Upper lobe of left lung (tissue), 6 donors: ENCODE measurements at regions not wholly inside any gene's neighbourhood (a gene's known extent, or its start where the extent isn't known, plus 50 kb on each side); places are given as distances from the start of the nearest gene placed in this dataset.
"Not testable (repeated sequence)": the region's sequence is repeated elsewhere in the genome, so short reads cannot be mapped to it uniquely, and the experiment has no call there.

Experiments used
- ATAC-seq, 2 donors: fragments of 200-7000 bp; cut with Tn5 transposase; one replicate each; pipeline ENCODE4 v1.9.1; 2022; ENCODE audit warnings: mild to moderate bottlenecking in 2 of 2, moderate library complexity in 2 of 2; ENCODE audit not compliant: low FRiP score in 2 of 2
- DNase-seq, 2 donors: peaks; one replicate each; pipeline ENCODE4 v3.0.0-alpha.2; 2019 to 2020
- H3K27ac ChIP-seq, 4 donors: fragments of 200-600 bp; sonication (generic); one replicate each; pipeline ENCODE4 v1.5.1; 2016 to 2019
- H3K27me3 ChIP-seq, 4 donors: fragments of 200-600 bp; sonication (generic); one replicate each; pipeline ENCODE4 v1.5.1; 2017 to 2019
- H3K36me3 ChIP-seq, 4 donors: fragments of 200-600 bp; sonication (generic); one replicate each; pipeline ENCODE4 v1.5.1; 2016 to 2019
- H3K4me1 ChIP-seq, 4 donors: fragments of 200-600 bp; sonication (generic); one replicate each; pipeline ENCODE4 v1.5.1; 2018 to 2019
- H3K4me3 ChIP-seq, 4 donors: fragments of 200-600 bp; sonication (generic); one replicate each; pipeline ENCODE4 v1.5.1; 2017 to 2019; ENCODE audit warnings: mild to moderate bottlenecking in 2 of 4, moderate library complexity in 1 of 4
- H3K9me3 ChIP-seq, 4 donors: fragments of 200-600 bp; sonication (generic); one replicate each; pipeline ENCODE4 v1.5.1; 2018 to 2019
- CTCF ChIP-seq, 6 experiments: fragments of 450-650 bp in 4 of 6; fragments of 200-600 bp in 2 of 6; sonication (generic) in 2 of 6; IDR thresholded peaks; one replicate each; pipeline ENCODE4 v1.5.1; 2016 to 2019; ENCODE audit warnings: antibody characterized with exemption in 6 of 6
- EP300 ChIP-seq, 4 donors: sonication (generic); formaldehyde crosslinking; IDR thresholded peaks; one replicate each; pipeline ENCODE4 v1.5.1; 2017; ENCODE audit warnings: antibody characterized with exemption in 4 of 4, control low read depth in 2 of 4
- POLR2A ChIP-seq, 4 donors: fragments of 450-650 bp; IDR thresholded peaks; one replicate each; pipeline ENCODE4 v1.5.1; 2016 to 2017; ENCODE audit warnings: antibody characterized with exemption in 4 of 4, mild to moderate bottlenecking in 2 of 4
- POLR2AphosphoS5 ChIP-seq, 2 donors: sonication (generic); formaldehyde crosslinking; IDR thresholded peaks; one replicate each; pipeline ENCODE4 v1.5.1; 2017; ENCODE audit warnings: antibody characterized with exemption in 2 of 2
- WGBS, 2 donors: methylation state at CpG; one replicate each; pipeline ENCODE4 v1.1.5; 2017 to 2018; 5-methylcytosine and 5-hydroxymethylcytosine counted together
- donor health status: DM: no; HTN: no; CAD: no; lungs with moderate emphysema.
- donor health status: DM: no; HTN: yes; CAD: no; lungs with severe emphysema.

GRCh38 chr5:154642499-154643245 is 112.5 kb upstream of the LARP1 start:
- Histone ChIP-seq H3K4me3 (no peak overlapping the region), H3K27me3 (no peaks in the 10 kb centered on the region), H3K4me1 (peaks cover 4 to 10% (median 8%) of the 10 kb centered on the region in 4 donors), H3K9me3 (no peaks in the 10 kb centered on the region), H3K27ac (no peak overlapping the region), H3K36me3 (no peaks in the 10 kb centered on the region)
- WGBS, 2 donors: 66 to 78% methylated on average over 12 of the region's 12 CpGs
- TF ChIP-seq POLR2AphosphoS5 (IDR thresholded peaks at IDR 0.05) (no peak), CTCF (IDR thresholded peaks at IDR 0.05) (peak in 3 of 6 experiments; percentile 27 to 39 (median 31))
- ATAC-seq: peak in 1 of 2 donors; percentile 73
- no peak for DNase-seq

- not testable (repeated sequence) for H3K4me3 ChIP-seq, H3K36me3 ChIP-seq, ATAC-seq, H3K27me3 ChIP-seq, H3K4me1 ChIP-seq, H3K27ac ChIP-seq, DNase-seq, H3K9me3 ChIP-seq
- 40 to 50% methylated on average over 4 of the region's 4 CpGs for WGBS, 2 donors
- peak in 5 of 6 experiments; percentile 21 to 61 (median 42) for TF ChIP-seq CTCF (IDR thresholded peaks at IDR 0.05)
These were observed 114.9 kb upstream of the LARP1 start for GRCh38 chr5:154640213-154640831.

GRCh38 chr5:154636786-154637185 is 118.4 kb upstream of the LARP1 start:
- not testable (repeated sequence) for H3K27me3 ChIP-seq, H3K4me3 ChIP-seq, H3K9me3 ChIP-seq, ATAC-seq, DNase-seq, H3K36me3 ChIP-seq, H3K27ac ChIP-seq, H3K4me1 ChIP-seq
- WGBS, 2 donors: 95 to 97% methylated on average over 7 of the region's 7 CpGs

GRCh38 chr5:154636271-154636670 is 118.9 kb upstream of the LARP1 start:
- not testable (repeated sequence) for ATAC-seq, H3K4me1 ChIP-seq, H3K27me3 ChIP-seq, H3K9me3 ChIP-seq, H3K36me3 ChIP-seq, H3K27ac ChIP-seq, H3K4me3 ChIP-seq, DNase-seq
- 90% methylated on average over 12 of the region's 12 CpGs for WGBS, 2 donors

GRCh38 chr5:154633744-154634143 is 121.4 kb upstream of the LARP1 start:
- H3K4me3 ChIP-seq, H3K27me3 ChIP-seq, H3K4me1 ChIP-seq, H3K36me3 ChIP-seq, DNase-seq, ATAC-seq, H3K27ac ChIP-seq, H3K9me3 ChIP-seq: not testable (repeated sequence)
- 80 to 83% methylated on average over 4 of the region's 4 CpGs for WGBS, 2 donors

GRCh38 chr5:154631141-154631540 is 124.0 kb upstream of the LARP1 start:
- Histone ChIP-seq H3K27me3 (no peaks in the 10 kb centered on the region), H3K4me1 (no peaks in the 10 kb centered on the region), H3K4me3 (no peak overlapping the region), H3K27ac (no peak overlapping the region), H3K36me3 (no peaks in the 10 kb centered on the region), H3K9me3 (no peaks in the 10 kb centered on the region)
- TF ChIP-seq CTCF (IDR thresholded peaks at IDR 0.05): no peak
- no peak for TF ChIP-seq EP300 (IDR thresholded peaks at IDR 0.05)
- no peak for TF ChIP-seq POLR2AphosphoS5 (IDR thresholded peaks at IDR 0.05)
- TF ChIP-seq POLR2A (IDR thresholded peaks at IDR 0.05): no peak
- ATAC-seq (no peak), DNase-seq (peak in 1 of 2 donors; percentile 72)
- 90 to 94% methylated on average over 7 to 18 of the region's 22 CpGs for WGBS, 2 donors
